ENCODE measurements at regions not wholly inside any gene's neighbourhood (a gene's known extent, or its start where the extent isn't known, plus 50 kb on each side); places are given as distances from the start of the nearest gene placed in this dataset.
A peak's percentile ranks its signal among the peaks of the same experiment; 100 is the strongest.

DNA sequence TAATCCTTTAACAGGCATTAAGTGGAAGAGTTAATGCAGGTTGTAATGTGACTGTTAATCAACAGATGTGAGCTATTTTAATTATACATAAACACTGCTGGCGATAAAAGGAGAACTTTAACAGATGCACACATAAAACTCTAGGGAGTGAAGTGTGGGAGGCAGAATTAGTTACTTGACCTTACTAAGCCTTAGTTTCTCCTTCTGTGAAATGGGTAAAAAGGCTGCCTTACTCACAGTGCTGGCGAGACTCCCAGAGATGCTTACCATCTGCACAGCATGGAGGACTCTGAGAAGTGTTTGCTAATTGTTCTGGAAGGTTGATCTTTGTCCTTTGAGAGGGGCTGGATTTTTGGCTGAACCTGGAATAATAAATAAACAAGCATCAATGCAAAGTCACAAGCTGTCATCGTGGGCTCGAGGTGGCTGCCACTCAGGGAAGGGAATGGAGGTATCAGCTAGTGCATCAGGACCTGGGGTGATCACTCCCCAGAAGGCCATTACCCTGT lies 58.6 kb upstream of the MPEG1 start:
- H3K4me3 ChIP-seq (ENCODE audit: low read depth, low read length): no peak overlapping the region
- TF ChIP-seq, protein P1, sequence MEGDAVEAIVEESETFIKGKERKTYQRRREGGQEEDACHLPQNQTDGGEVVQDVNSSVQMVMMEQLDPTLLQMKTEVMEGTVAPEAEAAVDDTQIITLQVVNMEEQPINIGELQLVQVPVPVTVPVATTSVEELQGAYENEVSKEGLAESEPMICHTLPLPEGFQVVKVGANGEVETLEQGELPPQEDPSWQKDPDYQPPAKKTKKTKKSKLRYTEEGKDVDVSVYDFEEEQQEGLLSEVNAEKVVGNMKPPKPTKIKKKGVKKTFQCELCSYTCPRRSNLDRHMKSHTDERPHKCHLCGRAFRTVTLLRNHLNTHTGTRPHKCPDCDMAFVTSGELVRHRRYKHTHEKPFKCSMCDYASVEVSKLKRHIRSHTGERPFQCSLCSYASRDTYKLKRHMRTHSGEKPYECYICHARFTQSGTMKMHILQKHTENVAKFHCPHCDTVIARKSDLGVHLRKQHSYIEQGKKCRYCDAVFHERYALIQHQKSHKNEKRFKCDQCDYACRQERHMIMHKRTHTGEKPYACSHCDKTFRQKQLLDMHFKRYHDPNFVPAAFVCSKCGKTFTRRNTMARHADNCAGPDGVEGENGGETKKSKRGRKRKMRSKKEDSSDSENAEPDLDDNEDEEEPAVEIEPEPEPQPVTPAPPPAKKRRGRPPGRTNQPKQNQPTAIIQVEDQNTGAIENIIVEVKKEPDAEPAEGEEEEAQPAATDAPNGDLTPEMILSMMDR (IDR thresholded peaks at IDR 0.05; ENCODE audit: borderline replicate concordance, insufficient read depth, low read depth, low read length): no peak

DNA sequence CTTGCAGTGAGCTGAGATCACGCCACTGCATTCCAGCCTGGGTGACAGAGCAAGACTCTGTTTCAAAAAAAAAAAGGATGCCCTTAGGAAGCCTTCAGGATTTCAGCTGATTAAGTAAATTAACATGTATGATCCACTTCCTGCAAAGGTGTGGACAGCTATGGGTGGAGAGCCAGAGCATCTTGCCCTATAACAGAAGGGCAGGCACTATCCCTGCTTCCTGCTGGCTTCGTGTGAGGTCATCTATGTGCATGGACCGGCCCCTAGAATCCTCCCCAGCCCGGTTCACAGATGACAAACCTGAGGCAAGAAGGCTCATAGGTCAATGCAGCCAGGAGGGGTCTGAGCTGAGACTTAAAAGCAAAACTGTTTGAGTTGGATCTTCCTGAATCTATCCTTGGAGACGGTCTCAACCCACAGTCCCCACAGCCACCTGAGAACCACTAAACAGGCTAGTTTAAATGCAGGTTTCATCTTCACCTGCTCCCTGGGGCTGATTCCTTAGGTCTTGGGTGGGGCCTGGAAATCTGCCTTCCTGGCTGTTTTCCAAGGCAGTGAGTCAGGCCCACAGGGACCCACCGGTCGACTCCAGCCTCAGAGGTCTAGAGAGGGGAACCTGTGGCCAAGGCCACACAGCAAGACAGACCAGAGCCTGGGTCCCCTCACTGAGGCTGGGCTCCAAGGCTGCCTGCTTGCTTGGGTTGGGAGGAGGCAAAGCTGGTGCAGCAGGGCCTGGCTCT lies 55.2 kb upstream of the MPEG1 start:
- TF ChIP-seq, protein P1 (IDR thresholded peaks at IDR 0.05; ENCODE audit: borderline replicate concordance, insufficient read depth, low read depth, low read length): no peak
- H3K4me3 ChIP-seq (ENCODE audit: low read depth, low read length): no peak overlapping the region

DNA sequence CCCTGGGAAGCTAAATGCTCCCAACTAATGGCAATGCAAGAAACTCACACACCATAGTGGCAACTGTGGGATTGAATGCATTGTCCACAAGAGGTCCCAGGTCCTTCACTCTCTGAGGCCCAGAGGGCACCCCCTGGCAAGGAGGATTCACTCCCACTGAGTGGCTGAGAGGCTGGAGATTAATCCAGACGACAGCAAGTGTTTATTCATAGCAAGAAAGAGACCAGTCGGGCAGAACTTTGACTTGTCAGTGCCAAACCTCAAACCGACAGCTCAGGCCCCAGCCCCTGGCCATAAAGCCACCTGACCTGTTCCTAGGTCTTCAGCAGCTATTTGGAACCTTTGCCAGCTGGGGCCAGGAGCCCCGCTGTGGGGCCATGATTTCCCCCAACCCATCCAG lies 54.5 kb upstream of the MPEG1 start:
- no peak overlapping the region for H3K4me3 ChIP-seq (ENCODE audit: low read depth, low read length)
- TF ChIP-seq, protein P1 (IDR thresholded peaks at IDR 0.05; ENCODE audit: borderline replicate concordance, insufficient read depth, low read depth, low read length): no peak

DNA sequence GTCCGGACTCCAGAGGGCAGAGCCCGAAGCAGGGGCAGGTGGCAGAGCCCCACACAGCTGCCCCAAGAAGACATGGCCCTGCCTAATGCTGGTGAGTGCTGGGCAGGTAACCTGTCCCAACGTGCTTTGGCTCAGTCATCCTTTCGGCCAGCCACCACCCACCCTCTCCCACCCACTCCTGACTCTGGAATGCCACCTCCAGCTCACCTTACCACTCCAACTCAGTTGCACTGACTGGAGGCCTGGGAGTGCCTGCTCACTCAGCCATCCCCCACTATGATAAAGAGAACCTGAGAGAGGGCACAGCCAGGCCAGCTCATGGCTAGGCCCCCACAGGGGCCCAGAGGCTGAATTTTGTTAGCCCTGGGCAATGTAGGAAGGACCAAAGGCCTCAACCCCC lies 53.8 kb upstream of the MPEG1 start:
- no peak overlapping the region for H3K4me3 ChIP-seq (ENCODE audit: low read depth, low read length)
- TF ChIP-seq, protein P1 (IDR thresholded peaks at IDR 0.05; ENCODE audit: borderline replicate concordance, insufficient read depth, low read depth, low read length): no peak

DNA sequence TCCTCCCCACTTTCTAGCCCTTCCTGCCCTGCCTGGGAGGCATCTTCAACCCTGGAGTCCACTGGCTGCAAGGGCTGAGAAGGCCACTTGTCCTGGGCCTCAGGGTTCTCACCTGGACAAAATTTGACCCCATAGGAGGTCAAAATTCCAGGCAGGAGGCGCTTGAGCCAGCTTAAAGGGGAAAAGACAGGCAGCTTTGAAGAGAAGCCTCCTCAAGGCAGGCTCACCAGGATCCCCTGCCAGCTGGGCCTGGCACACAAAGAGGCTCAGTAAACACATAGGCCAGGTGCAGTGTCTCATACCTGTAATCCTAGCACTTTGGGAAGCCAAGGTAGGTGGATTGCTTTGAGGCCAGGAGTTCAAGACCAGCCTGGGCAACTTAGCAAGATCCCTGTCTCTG lies 53.0 kb upstream of the MPEG1 start:
- no peak overlapping the region for H3K4me3 ChIP-seq (ENCODE audit: low read depth, low read length)
- TF ChIP-seq, protein P1 (IDR thresholded peaks at IDR 0.05; ENCODE audit: borderline replicate concordance, insufficient read depth, low read depth, low read length): no peak

DNA sequence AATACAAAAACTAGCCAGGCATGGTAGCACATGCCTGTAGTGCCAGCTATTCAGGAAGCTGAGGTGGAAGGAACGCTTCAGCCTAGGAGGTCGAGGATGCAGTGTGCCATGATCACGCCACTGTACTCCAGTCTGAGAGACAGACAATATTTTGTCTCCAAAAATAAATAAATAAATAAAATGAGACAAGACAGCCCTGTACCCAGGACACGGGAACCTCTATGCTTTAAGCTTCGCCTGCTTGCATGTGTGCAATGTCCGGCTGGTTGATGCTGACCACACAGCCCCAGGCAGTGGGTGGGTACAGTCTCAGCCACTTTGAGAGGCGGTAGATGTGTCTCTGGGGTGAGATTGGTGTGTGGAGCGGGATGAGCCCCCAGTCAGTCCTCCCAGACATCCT lies 52.0 kb upstream of the MPEG1 start:
- TF ChIP-seq, protein P1 (IDR thresholded peaks at IDR 0.05; ENCODE audit: borderline replicate concordance, insufficient read depth, low read depth, low read length): no peak
- no peak overlapping the region for H3K4me3 ChIP-seq (ENCODE audit: low read depth, low read length)

DNA sequence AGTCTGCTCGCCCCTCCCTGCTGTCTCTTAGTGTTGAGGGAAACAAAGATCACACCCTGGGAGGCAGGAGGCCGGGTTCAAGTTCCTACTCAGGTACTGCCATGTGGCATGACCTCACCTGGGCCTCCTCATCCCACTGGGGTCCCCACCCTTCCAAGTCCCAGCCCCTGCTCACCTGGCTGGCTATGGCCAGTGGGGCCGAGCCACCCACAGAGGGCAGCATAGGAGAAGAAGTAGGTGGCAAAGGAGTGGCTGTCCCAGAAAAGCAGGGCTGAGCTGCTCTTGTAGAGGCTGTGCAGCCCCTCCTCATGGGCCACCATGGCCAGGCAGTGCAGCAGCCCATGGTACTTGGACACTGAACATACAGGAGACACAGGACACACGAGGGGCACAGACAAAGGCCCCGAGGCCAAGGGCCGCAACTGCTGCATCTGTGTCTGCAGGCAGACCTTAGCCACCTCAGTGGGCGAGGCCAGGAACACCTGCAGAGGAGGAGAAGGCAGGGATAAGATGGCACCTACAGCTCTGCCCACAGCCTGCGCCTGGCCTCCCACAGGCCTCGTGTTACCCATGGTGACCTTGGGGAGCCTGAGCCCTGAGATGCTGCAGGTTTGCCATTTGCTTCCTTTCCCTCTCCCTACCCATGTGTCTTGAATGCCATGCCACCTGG lies 50.6 kb upstream of the MPEG1 start:
- TF ChIP-seq, protein P1 (IDR thresholded peaks at IDR 0.05; ENCODE audit: borderline replicate concordance, insufficient read depth, low read depth, low read length): peak; percentile 66
- no peak overlapping the region for H3K4me3 ChIP-seq (ENCODE audit: low read depth, low read length)

Data from GM12875 (cell line).